GM23338 (cell line): ENCODE measurements at regions not wholly inside any gene's neighbourhood (a gene's known extent, or its start where the extent isn't known, plus 50 kb on each side); places are given as distances from the start of the nearest gene placed in this dataset.

Source experiments
- ATAC-seq: fragments of 200-7000 bp; cut with Tn5 transposase; 3 replicates; pipeline ENCODE4 v1.9.1; 2020
- DNase-seq: peaks from one replicate; pipeline ENCODE4 v3.0.0-alpha.2; 2015; ENCODE audit warnings: low spot score
- H2AFZ ChIP-seq: fragments of 200-600 bp; sonication (generic); 2 replicates; pipeline ENCODE4 v1.8.0; 2016; ENCODE audit warnings: antibody characterized with exemption, mild to moderate bottlenecking, moderate library complexity
- H3F3A ChIP-seq: fragments of 200-600 bp; sonication (generic); replicated peaks from 2 replicates; pipeline ENCODE4 v1.8.0; 2017; ENCODE audit warnings: antibody characterized with exemption, mixed run types, low read depth
- H3K27ac ChIP-seq: fragments of 200-600 bp; sonication (generic); 2 replicates; pipeline ENCODE4 v1.6.1; 2016; ENCODE audit warnings: low read depth
- H3K27me3 ChIP-seq: fragments of 200-600 bp; sonication (generic); 2 replicates; pipeline ENCODE4 v1.8.0; 2016; ENCODE audit warnings: mild to moderate bottlenecking, mixed run types, moderate library complexity; ENCODE audit not compliant: insufficient read depth
- H3K36me3 ChIP-seq: fragments of 200-600 bp; sonication (generic); 2 replicates; pipeline ENCODE4 v1.8.0; 2016; ENCODE audit warnings: mild to moderate bottlenecking; ENCODE audit not compliant: insufficient read depth
- H3K4me1 ChIP-seq: fragments of 200-600 bp; sonication (generic); 2 replicates; pipeline ENCODE4 v1.8.0; 2016; ENCODE audit warnings: mild to moderate bottlenecking, moderate library complexity; ENCODE audit not compliant: insufficient read depth
- H3K4me2 ChIP-seq: fragments of 200-600 bp; sonication (generic); 2 replicates; pipeline ENCODE4 v1.7.1; 2017; ENCODE audit warnings: mixed run types
- H3K4me3 ChIP-seq: fragments of 200-600 bp; sonication (generic); 2 replicates; pipeline ENCODE4 v1.6.1; 2016; ENCODE audit warnings: mixed run types
- H3K79me2 ChIP-seq: fragments of 200-600 bp; sonication (generic); replicated peaks from 2 replicates; pipeline ENCODE4 v1.8.0; 2017; ENCODE audit warnings: mild to moderate bottlenecking; ENCODE audit not compliant: insufficient read depth
- H3K9me2 ChIP-seq: fragments of 200-600 bp; sonication (generic); 2 replicates; pipeline ENCODE4 v1.8.0; 2017; ENCODE audit not compliant: insufficient read depth
- H4K20me1 ChIP-seq: fragments of 200-600 bp; sonication (generic); replicated peaks from 2 replicates; pipeline ENCODE4 v1.8.0; 2017; ENCODE audit warnings: mild to moderate bottlenecking; ENCODE audit not compliant: insufficient read depth
- H3K27ac Mint-ChIP-seq: 2 replicates; pipeline ENCODE4 v1.8.0; 2020; ENCODE audit warnings: inconsistent platforms, mild to moderate bottlenecking, moderate library complexity, mixed read lengths
- H3K27me3 Mint-ChIP-seq: 3 replicates; pipeline ENCODE4 v1.8.0; 2022; ENCODE audit warnings: low read depth, mild to moderate bottlenecking, moderate library complexity, mixed read lengths, inconsistent platforms; ENCODE audit not compliant: insufficient read depth, poor library complexity
- H3K36me3 Mint-ChIP-seq: 3 replicates; pipeline ENCODE4 v1.8.0; 2021; ENCODE audit warnings: low read depth, mild to moderate bottlenecking, inconsistent platforms, moderate library complexity, mixed read lengths
- H3K4me1 Mint-ChIP-seq: 3 replicates; pipeline ENCODE4 v1.8.0; 2020; ENCODE audit warnings: mild to moderate bottlenecking, inconsistent platforms, mixed read lengths
- H3K4me3 Mint-ChIP-seq: 3 replicates; pipeline ENCODE4 v1.8.0; 2021; ENCODE audit warnings: moderate library complexity, mild to moderate bottlenecking, inconsistent platforms, mixed read lengths
- H3K9me3 Mint-ChIP-seq: 3 replicates; pipeline ENCODE4 v1.8.0; 2020; ENCODE audit warnings: moderate library complexity, mild to moderate bottlenecking, inconsistent platforms, mixed read lengths
- EZH2phosphoT487 ChIP-seq: fragments of 200-600 bp; sonication (generic); IDR thresholded peaks from one replicate; pipeline ENCODE4 v1.8.1; 2018; ENCODE audit warnings: antibody characterized with exemption; ENCODE audit not compliant: unreplicated experiment
- JUNB ChIP-seq: IDR thresholded peaks from one replicate; pipeline ENCODE4 v1.6.1; 2016; ENCODE audit warnings: antibody characterized with exemption; ENCODE audit not compliant: unreplicated experiment
- NANOG ChIP-seq: IDR thresholded peaks from 2 replicates; pipeline ENCODE4 v1.6.1; 2016; ENCODE audit warnings: antibody characterized with exemption, borderline replicate concordance
- ZNF462 ChIP-seq: fragments of 250-450 bp; sonication (Bioruptor Pico); IDR thresholded peaks from 2 replicates; pipeline ENCODE4 v1.5.0; 2020; ENCODE audit warnings: mild to moderate bottlenecking, moderate library complexity
- TF ChIP-seq, protein P1 (sequence below), 2 experiments: fragments of 200-600 bp in 1 of 2; sonication (generic) in 1 of 2; conservative IDR thresholded peaks; 2 replicates each; pipeline versions ENCODE4 v1.5.1 to v1.6.1; 2016 to 2017; ENCODE audit warnings: antibody characterized with exemption in 2 of 2, low read depth in 2 of 2, mild to moderate bottlenecking in 2 of 2, moderate library complexity in 1 of 2

DNA sequence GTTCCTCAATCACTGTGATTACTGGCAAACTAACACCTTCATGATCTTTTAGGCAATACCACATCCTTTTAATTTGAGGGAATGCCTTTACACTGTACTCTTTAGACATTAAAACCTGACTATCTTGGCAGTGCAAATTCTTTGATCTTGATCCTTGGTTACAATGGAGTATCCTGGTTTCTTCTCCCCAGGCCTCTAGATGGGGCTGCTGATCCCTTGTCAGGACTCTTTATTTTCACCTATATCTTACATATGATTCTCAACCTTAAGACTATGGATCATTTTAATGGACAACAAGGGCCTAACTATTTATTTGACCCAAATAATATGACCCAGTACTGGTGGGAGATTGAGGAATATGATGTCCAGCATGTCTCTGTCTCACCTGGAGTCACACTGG, 1005.5 kb upstream of the INTU start:
- H3K36me3 ChIP-seq, result no peaks in the 10 kb centered on the region
- Mint-ChIP-seq H3K9me3 (no peaks in the 10 kb centered on the region; the same call in 2 of the 3 replicates), H3K4me3 (no peak overlapping the region), H3K36me3 (no peaks in the 10 kb centered on the region), H3K4me1 (no peaks in the 10 kb centered on the region), H3K27me3 (no peaks in the 10 kb centered on the region), H3K27ac (no peak overlapping the region)
- no peak overlapping the region for H3K4me3 ChIP-seq
- no peaks in the 10 kb centered on the region for H3F3A ChIP-seq
- peak; percentile 78 for ATAC-seq
- TF ChIP-seq, protein P1, sequence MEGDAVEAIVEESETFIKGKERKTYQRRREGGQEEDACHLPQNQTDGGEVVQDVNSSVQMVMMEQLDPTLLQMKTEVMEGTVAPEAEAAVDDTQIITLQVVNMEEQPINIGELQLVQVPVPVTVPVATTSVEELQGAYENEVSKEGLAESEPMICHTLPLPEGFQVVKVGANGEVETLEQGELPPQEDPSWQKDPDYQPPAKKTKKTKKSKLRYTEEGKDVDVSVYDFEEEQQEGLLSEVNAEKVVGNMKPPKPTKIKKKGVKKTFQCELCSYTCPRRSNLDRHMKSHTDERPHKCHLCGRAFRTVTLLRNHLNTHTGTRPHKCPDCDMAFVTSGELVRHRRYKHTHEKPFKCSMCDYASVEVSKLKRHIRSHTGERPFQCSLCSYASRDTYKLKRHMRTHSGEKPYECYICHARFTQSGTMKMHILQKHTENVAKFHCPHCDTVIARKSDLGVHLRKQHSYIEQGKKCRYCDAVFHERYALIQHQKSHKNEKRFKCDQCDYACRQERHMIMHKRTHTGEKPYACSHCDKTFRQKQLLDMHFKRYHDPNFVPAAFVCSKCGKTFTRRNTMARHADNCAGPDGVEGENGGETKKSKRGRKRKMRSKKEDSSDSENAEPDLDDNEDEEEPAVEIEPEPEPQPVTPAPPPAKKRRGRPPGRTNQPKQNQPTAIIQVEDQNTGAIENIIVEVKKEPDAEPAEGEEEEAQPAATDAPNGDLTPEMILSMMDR (conservative IDR thresholded peaks at IDR 0.05; ENCODE audit: low read depth in 2 of 2), result peak; percentile 70 to 81
- TF ChIP-seq JUNB, result no peak
- no peak for TF ChIP-seq NANOG
- H3K27ac ChIP-seq, result no peak overlapping the region
- peak overlapping the region; percentile 91; the same call in 1 of the 2 replicates for H2AFZ ChIP-seq
- H3K27me3 ChIP-seq, result no peaks in the 10 kb centered on the region
- H3K79me2 ChIP-seq, result no peaks in the 10 kb centered on the region
- H3K4me1 ChIP-seq, result no peaks in the 10 kb centered on the region
- H3K4me2 ChIP-seq, result no peak overlapping the region
- H3K9me2 ChIP-seq, result 0 out of 2 replicates have a peak, but pooled peaks cover 4% of the 10 kb centered on the region
- no peaks in the 10 kb centered on the region for H4K20me1 ChIP-seq
- DNase-seq, result peak; percentile 70

GRCh38 chr4:126628933-126629332, 1003.8 kb upstream of the INTU start:
- no peaks in the 10 kb centered on the region for H3K27me3 Mint-ChIP-seq
- DNase-seq, result no peak
- H3K36me3 Mint-ChIP-seq, result no peaks in the 10 kb centered on the region
- no peak overlapping the region for H3K4me3 ChIP-seq
- no peak overlapping the region for H3K27ac ChIP-seq
- 0 out of 2 replicates have a peak, but pooled peaks cover 4% of the 10 kb centered on the region for H3K9me2 ChIP-seq
- TF ChIP-seq EZH2phosphoT487 (no peak), ZNF462 (CRISPR knock-in tag) (no peak)
- H3F3A ChIP-seq, result no peaks in the 10 kb centered on the region
- no peak for ATAC-seq
- no peak overlapping the region for H3K4me2 ChIP-seq
- H3K27me3 ChIP-seq, result no peaks in the 10 kb centered on the region
- H3K79me2 ChIP-seq, result no peaks in the 10 kb centered on the region
- no peaks in the 10 kb centered on the region for H4K20me1 ChIP-seq
- H3K4me3 Mint-ChIP-seq, result no peak overlapping the region
- no peaks in the 10 kb centered on the region for H3K4me1 Mint-ChIP-seq
- no peaks in the 10 kb centered on the region for H3K4me1 ChIP-seq
- H3K36me3 ChIP-seq, result no peaks in the 10 kb centered on the region
- no peak overlapping the region for H2AFZ ChIP-seq
- no peaks in the 10 kb centered on the region; the same call in 2 of the 3 replicates for H3K9me3 Mint-ChIP-seq
- H3K27ac Mint-ChIP-seq, result no peak overlapping the region
